Right lobe of liver (tissue), 6 donors: ENCODE measurements at regions not wholly inside any gene's neighbourhood (a gene's known extent, or its start where the extent isn't known, plus 50 kb on each side); places are given as distances from the start of the nearest gene placed in this dataset.

ENCODE experiments used
- ATAC-seq, 4 donors: fragments of 200-7000 bp; cut with Tn5 transposase; one replicate each; pipeline ENCODE4 v1.9.1; 2020; ENCODE audit warnings: mild to moderate bottlenecking in 4 of 4, moderate library complexity in 4 of 4
- DNase-seq, 3 donors: peaks; one replicate each; pipeline ENCODE4 v3.0.0-alpha.2; 2020
- H3K27ac ChIP-seq, 3 donors: fragments of 200-600 bp; one replicate each; pipeline ENCODE4 v1.8.0; 2022
- H3K27me3 ChIP-seq, 2 donors: fragments of 200-600 bp; one replicate each; pipeline ENCODE4 v1.8.0; 2022
- H3K36me3 ChIP-seq, 4 donors: fragments of 200-600 bp; sonication (generic) in 1 of 4; one replicate each; pipeline versions ENCODE4 v1.5.1 to v1.8.0; 2017 to 2022; ENCODE audit warnings: control low read depth in 1 of 4
- H3K4me1 ChIP-seq, 4 donors: fragments of 200-600 bp; sonication (generic) in 1 of 4; one replicate each; pipeline versions ENCODE4 v1.5.1 to v1.8.0; 2017 to 2022; ENCODE audit warnings: control low read depth in 1 of 4
- H3K4me3 ChIP-seq, 3 donors: fragments of 200-600 bp; one replicate each; pipeline ENCODE4 v1.8.0; 2022
- H3K9me3 ChIP-seq, 4 donors: fragments of 200-600 bp; sonication (generic) in 1 of 4; one replicate each; pipeline versions ENCODE4 v1.5.1 to v1.8.0; 2017 to 2022; ENCODE audit warnings: control low read depth in 1 of 4
- CTCF ChIP-seq, 4 donors: fragments of 200-600 bp in 3 of 4; fragments of 450-650 bp in 1 of 4; IDR thresholded peaks; one replicate each; pipeline versions ENCODE4 v1.5.1 to v1.8.0; 2016 to 2022; ENCODE audit warnings: antibody characterized with exemption in 4 of 4, mild to moderate bottlenecking in 2 of 4
- POLR2A ChIP-seq: fragments of 450-650 bp; IDR thresholded peaks from one replicate; pipeline ENCODE4 v1.6.1; 2017; ENCODE audit warnings: antibody characterized with exemption, mild to moderate bottlenecking
- WGBS: methylation state at CpG from one replicate; pipeline ENCODE4 v1.1.6; 2018; ENCODE audit warnings: low coverage, low lambda C conversion rate; ENCODE audit not compliant: insufficient coverage; ENCODE audit errors: missing lambda C conversion rate; 5-methylcytosine and 5-hydroxymethylcytosine counted together
- intact Hi-C, 2 donors: fragments of 100-400 bp; cut with DNase I; formaldehyde crosslinking; loops; one replicate each; pipeline versions ENCODE4 v1.11.2 to v1.14.1; 2022
- donor health status: DM: no; HTN: yes; CAD: no.
- donor health status: DM: no; HTN: no; CAD: no.
- donor health status: DM: no; HTN: no; CAD: no.
- donor health status: DM: no; HTN: yes; CAD: no.
- donor health status: DM: no; HTN: yes; CAD: no.

GRCh38 chr2:236337465-236338325, 73.5 kb upstream of the ASB18 start:
- peaks cover 0 to 5% (median 0%) of the 10 kb centered on the region in 4 donors for H3K4me1 ChIP-seq
- TF ChIP-seq CTCF (IDR thresholded peaks at IDR 0.05) (no peak), POLR2A (no peak)
- no peaks in the 10 kb centered on the region for H3K36me3 ChIP-seq
- no peaks in the 10 kb centered on the region for H3K27me3 ChIP-seq
- no peak for DNase-seq
- ATAC-seq, result peak; percentile 20 to 54 (median 49)
- no peak overlapping the region for H3K4me3 ChIP-seq
- no peak overlapping the region for H3K27ac ChIP-seq
- intact Hi-C loops, result no loop called here
- WGBS, result 54% methylated on average over 14 of the region's 19 CpGs
- H3K9me3 ChIP-seq, result no peaks in the 10 kb centered on the region

- H3K4me1 ChIP-seq, result peaks cover 0 to 5% (median 0%) of the 10 kb centered on the region in 4 donors
- DNase-seq (no peak), ATAC-seq (peak in 3 of 4 donors; percentile 11 to 50 (median 35))
- 21% methylated on average over 12 of the region's 12 CpGs for WGBS
- no peak overlapping the region for H3K4me3 ChIP-seq
- no peaks in the 10 kb centered on the region for H3K27me3 ChIP-seq
- TF ChIP-seq CTCF (IDR thresholded peaks at IDR 0.05) (no peak), POLR2A (no peak)
- H3K27ac ChIP-seq, result no peak overlapping the region
- no peaks in the 10 kb centered on the region for H3K36me3 ChIP-seq
- H3K9me3 ChIP-seq, result no peaks in the 10 kb centered on the region
- intact Hi-C loops, result no loop called here
Measured at GRCh38 chr2:236338495-236339184, 74.4 kb upstream of the ASB18 start.

GRCh38 chr2:236340251-236340650, 76.0 kb upstream of the ASB18 start:
- intact Hi-C loops, result loop anchor here (5.0 to 10.0 kb wide), 2 partner anchors 175 to 717 kb away; no protein-coding TSS in a partner anchor
- 82% methylated on average over 6 of the region's 6 CpGs for WGBS
- Histone ChIP-seq H3K9me3 (no peaks in the 10 kb centered on the region), H3K4me3 (no peak overlapping the region), H3K27ac (no peak overlapping the region), H3K4me1 (peaks cover 0 to 5% (median 0%) of the 10 kb centered on the region in 4 donors), H3K36me3 (no peaks in the 10 kb centered on the region), H3K27me3 (no peaks in the 10 kb centered on the region)
- ATAC-seq, result no peak
- no peak for DNase-seq
- TF ChIP-seq CTCF (IDR thresholded peaks at IDR 0.05) (no peak), POLR2A (no peak)

GRCh38 chr2:236341067-236341466, 76.9 kb upstream of the ASB18 start:
- no peak for DNase-seq
- intact Hi-C loops, result loop anchor here (5.0 to 10.0 kb wide), 2 partner anchors 174 to 716 kb away; no protein-coding TSS in a partner anchor
- Histone ChIP-seq H3K4me3 (no peak overlapping the region), H3K27me3 (no peaks in the 10 kb centered on the region), H3K9me3 (no peaks in the 10 kb centered on the region), H3K4me1 (peaks cover 0 to 5% (median 0%) of the 10 kb centered on the region in 4 donors), H3K36me3 (no peaks in the 10 kb centered on the region), H3K27ac (no peak overlapping the region)
- no peak for ATAC-seq
- TF ChIP-seq CTCF (IDR thresholded peaks at IDR 0.05), result no peak
- no peak for TF ChIP-seq POLR2A
- 84% methylated on average over 12 of the region's 14 CpGs for WGBS
